Panc1 (cell line): ENCODE measurements at regions not wholly inside any gene's neighbourhood (a gene's known extent, or its start where the extent isn't known, plus 50 kb on each side); places are given as distances from the start of the nearest gene placed in this dataset.

Source experiments
- ATAC-seq: fragments of 200-7000 bp; cut with Tn5 transposase; 2 replicates; pipeline ENCODE4 v1.9.1; 2020; ENCODE audit warnings: mild to moderate bottlenecking, moderate library complexity
- BruUV-seq: library from RNA; stranded (reverse); fragments of 400-500 nt; replicated peaks from 2 replicates; lab custom pipeline; 2021; lab: Mats Ljungman, UMichigan
- CTCF ChIA-PET: fragments of 300-600 bp; sonication (Branson Sonifier 250); formaldehyde crosslinking; loops from one replicate; lab custom pipeline; 2022; ENCODE audit warnings: antibody characterized with exemption; lab: Charles Lee
- POLR2A ChIA-PET: fragments of 300-600 bp; sonication (Branson Sonifier 250); formaldehyde crosslinking; loops from one replicate; lab custom pipeline; 2022; ENCODE audit warnings: antibody characterized with exemption; lab: Charles Lee
- DNase-seq: peaks from one replicate; pipeline ENCODE4 v3.0.0-alpha.2; 2010; ENCODE audit warnings: low read depth, low spot score
- H3K27ac ChIP-seq: 2 replicates; pipeline ENCODE4 v1.5.1; 2011; ENCODE audit warnings: mild to moderate bottlenecking, low read length, inconsistent platforms
- H3K27me3 ChIP-seq: fragments of 200-500 bp; sonication (Bioruptor generic); 2 replicates; pipeline ENCODE4 v1.6.0; 2014; ENCODE audit warnings: low read length, inconsistent platforms; ENCODE audit not compliant: control insufficient read depth, insufficient read depth
- H3K36me3 ChIP-seq: fragments of 200-500 bp; sonication (Bioruptor generic); 2 replicates; pipeline ENCODE4 v1.5.1; 2014; ENCODE audit warnings: inconsistent platforms, mild to moderate bottlenecking, low read length, moderate library complexity; ENCODE audit not compliant: control insufficient read depth, insufficient read depth
- H3K4me1 ChIP-seq: 2 replicates; pipeline ENCODE4 v1.5.1; 2011; ENCODE audit warnings: inconsistent platforms, mild to moderate bottlenecking, low read length, moderate library complexity; ENCODE audit not compliant: control insufficient read depth, insufficient read depth
- H3K4me3 ChIP-seq, 2 experiments: 2 replicates each; pipeline ENCODE4 v1.5.1; 2011 to 2012; ENCODE audit warnings: low read depth in 2 of 2, low read length in 2 of 2, mild to moderate bottlenecking in 2 of 2, inconsistent platforms in 1 of 2, moderate library complexity in 1 of 2
- H3K9me3 ChIP-seq: fragments of 200-500 bp; sonication (Bioruptor generic); 2 replicates; pipeline ENCODE4 v1.5.1; 2014; ENCODE audit warnings: low read depth, mild to moderate bottlenecking, inconsistent platforms, low read length, moderate library complexity; ENCODE audit not compliant: control insufficient read depth, insufficient read depth
- CTCF ChIP-seq: fragments of 450-650 bp; IDR thresholded peaks from 2 replicates; pipeline ENCODE4 v1.5.1; 2017; ENCODE audit warnings: mild to moderate bottlenecking
- POLR2AphosphoS5 ChIP-seq: IDR thresholded peaks from 2 replicates; pipeline ENCODE4 v1.6.1; 2012; ENCODE audit warnings: mild to moderate bottlenecking, low read depth, low read length, moderate library complexity
- REST ChIP-seq, 2 experiments: IDR thresholded peaks; 2 replicates each; pipeline ENCODE4 v1.6.1; 2011 to 2012; ENCODE audit warnings: low read depth in 2 of 2, control low read depth in 1 of 2, low read length in 1 of 2, mild to moderate bottlenecking in 1 of 2, moderate library complexity in 1 of 2; ENCODE audit not compliant: insufficient read depth in 1 of 2
- SIN3A ChIP-seq: IDR thresholded peaks from 2 replicates; pipeline ENCODE4 v1.6.1; 2012; ENCODE audit warnings: low read depth, mild to moderate bottlenecking, low read length, moderate library complexity, borderline replicate concordance; ENCODE audit not compliant: insufficient read depth
- TCF7L2 ChIP-seq: IDR thresholded peaks from 2 replicates; pipeline ENCODE4 v1.6.1; 2011; ENCODE audit warnings: mild to moderate bottlenecking, low read depth, low read length, inconsistent platforms
- in situ Hi-C: cut with HindIII; loops from 2 replicates; pipeline ENCODE4 v1.10.0; 2016; ENCODE audit warnings: low sequenced_read_pairs, low pct_unique_long_range_greater_than_20kb
- intact Hi-C: fragments of 100-400 bp; cut with micrococcal nuclease; formaldehyde crosslinking; loops from one replicate; pipeline ENCODE4 v1.10.0; 2022; ENCODE audit not compliant: unreplicated experiment

- Histone ChIP-seq H3K4me3 (no peak overlapping the region), H3K4me1 (peaks cover 8% of the 10 kb centered on the region), H3K9me3 (no peaks in the 10 kb centered on the region), H3K36me3 (no peaks in the 10 kb centered on the region), H3K27ac (peak overlapping the region; percentile 37; the same call in 1 of the 2 replicates), H3K27me3 (no peaks in the 10 kb centered on the region)
- in situ Hi-C loops, result no loop called here
- DNase-seq (no peak), ATAC-seq (no peak)
- CTCF ChIA-PET, result interaction anchor here (0.6 kb wide), 1 partner anchor 88 kb away, joined by 3 read pairs; no protein-coding TSS in a partner anchor
- POLR2A ChIA-PET, result no interaction called here
- TF ChIP-seq CTCF (no peak), SIN3A (no peak), REST (IDR thresholded peaks at IDR 0.05; ENCODE audit: insufficient read depth in 1 of 2, low read depth in 2 of 2, low read length in 1 of 2) (no peak), POLR2AphosphoS5 (no peak), TCF7L2 (no peak)
- BruUV-seq, result no TSS peak
- intact Hi-C loops, result no loop called here
These were observed 67.4 kb upstream of the TLE3 start for GRCh38 chr15:70164910-70165715.

GRCh38 chr15:70164156-70164900 is 66.6 kb upstream of the TLE3 start:
- CTCF ChIA-PET, result no interaction called here
- Histone ChIP-seq H3K36me3 (no peaks in the 10 kb centered on the region), H3K4me3 (no peak overlapping the region), H3K27ac (peak overlapping the region; percentile 36; the same call in 1 of the 2 replicates), H3K27me3 (no peaks in the 10 kb centered on the region), H3K4me1 (peaks cover 11% of the 10 kb centered on the region), H3K9me3 (no peaks in the 10 kb centered on the region)
- in situ Hi-C loops (no loop called here), intact Hi-C loops (no loop called here)
- no TSS peak for BruUV-seq
- POLR2A ChIA-PET, result no interaction called here
- no peak for TF ChIP-seq REST (IDR thresholded peaks at IDR 0.05; ENCODE audit: insufficient read depth in 1 of 2, low read depth in 2 of 2, low read length in 1 of 2)
- TF ChIP-seq POLR2AphosphoS5, result no peak
- TF ChIP-seq TCF7L2, result no peak
- TF ChIP-seq SIN3A, result no peak
- no peak for TF ChIP-seq CTCF
- no peak for ATAC-seq
- DNase-seq, result no peak
